ENCODE measurements at regions not wholly inside any gene's neighbourhood (a gene's known extent, or its start where the extent isn't known, plus 50 kb on each side); places are given as distances from the start of the nearest gene placed in this dataset.
"Not testable (repeated sequence)": the region's sequence is repeated elsewhere in the genome, so short reads cannot be mapped to it uniquely, and the experiment has no call there.

- no peaks in the 10 kb centered on the region for H3K36me3 ChIP-seq (ENCODE audit: insufficient read depth, low read length)
- H3K27ac ChIP-seq (ENCODE audit: low read depth, low read length, poor library complexity, severe bottlenecking) = no peak overlapping the region
- no peak overlapping the region for H2AFZ ChIP-seq (ENCODE audit: low read length)
- TF ChIP-seq CTCF (IDR thresholded peaks at IDR 0.05; ENCODE audit: low read length) (no peak), EZH2 (IDR thresholded peaks at IDR 0.05; ENCODE audit: borderline replicate concordance, low read length) (no peak)
- H3K4me2 ChIP-seq (ENCODE audit: low read length) = no peak overlapping the region
- H3K4me3 ChIP-seq (ENCODE audit: low read depth, low read length, poor library complexity, severe bottlenecking) = no peak overlapping the region
- no peaks in the 10 kb centered on the region for H4K20me1 ChIP-seq (ENCODE audit: insufficient read depth, low read length)
- H3K27me3 ChIP-seq (ENCODE audit: insufficient read depth, low read length) = no peaks in the 10 kb centered on the region
- H3K9ac ChIP-seq (ENCODE audit: low read length) = no peak overlapping the region
- no peaks in the 10 kb centered on the region for H3K9me3 ChIP-seq (ENCODE audit: low read length)
- H3F3A ChIP-seq (ENCODE audit: insufficient read depth, low read length) = no peaks in the 10 kb centered on the region
- no peaks in the 10 kb centered on the region for H3K9me2 ChIP-seq (ENCODE audit: low read depth, low read length)
- no peaks in the 10 kb centered on the region for H3K4me1 ChIP-seq (ENCODE audit: insufficient read depth, low read length, severe bottlenecking)
- H3K79me2 ChIP-seq (ENCODE audit: insufficient read depth, low read length) = no peaks in the 10 kb centered on the region
Observed at GRCh38 chr2:138094031-138094430, 129.8 kb downstream of the HNMT start.

- H3K27me3 ChIP-seq (ENCODE audit: insufficient read depth, low read length) = no peaks in the 10 kb centered on the region
- no peaks in the 10 kb centered on the region for H3K4me1 ChIP-seq (ENCODE audit: insufficient read depth, low read length, severe bottlenecking)
- H3K79me2 ChIP-seq (ENCODE audit: insufficient read depth, low read length) = no peaks in the 10 kb centered on the region
- no peaks in the 10 kb centered on the region for H3K9me2 ChIP-seq (ENCODE audit: low read depth, low read length)
- no peaks in the 10 kb centered on the region for H3K36me3 ChIP-seq (ENCODE audit: insufficient read depth, low read length)
- no peaks in the 10 kb centered on the region for H3K9me3 ChIP-seq (ENCODE audit: low read length)
- no peak overlapping the region for H3K4me2 ChIP-seq (ENCODE audit: low read length)
- no peak overlapping the region for H2AFZ ChIP-seq (ENCODE audit: low read length)
- TF ChIP-seq CTCF (IDR thresholded peaks at IDR 0.05; ENCODE audit: low read length) (no peak), EZH2 (IDR thresholded peaks at IDR 0.05; ENCODE audit: borderline replicate concordance, low read length) (no peak)
- no peak overlapping the region for H3K9ac ChIP-seq (ENCODE audit: low read length)
- H3K27ac ChIP-seq (ENCODE audit: low read depth, low read length, poor library complexity, severe bottlenecking) = no peak overlapping the region
- no peaks in the 10 kb centered on the region for H3F3A ChIP-seq (ENCODE audit: insufficient read depth, low read length)
- H4K20me1 ChIP-seq (ENCODE audit: insufficient read depth, low read length) = no peaks in the 10 kb centered on the region
- H3K4me3 ChIP-seq (ENCODE audit: low read depth, low read length, poor library complexity, severe bottlenecking) = no peak overlapping the region
Observed at GRCh38 chr2:138095336-138095735, 131.1 kb downstream of the HNMT start.

- H3K27ac ChIP-seq (ENCODE audit: low read depth, low read length, poor library complexity, severe bottlenecking); H3F3A ChIP-seq (ENCODE audit: insufficient read depth, low read length); H3K4me1 ChIP-seq (ENCODE audit: insufficient read depth, low read length, severe bottlenecking); H3K9ac ChIP-seq (ENCODE audit: low read length); H3K79me2 ChIP-seq (ENCODE audit: insufficient read depth, low read length); H3K9me2 ChIP-seq (ENCODE audit: low read depth, low read length); H4K20me1 ChIP-seq (ENCODE audit: insufficient read depth, low read length); H3K27me3 ChIP-seq (ENCODE audit: insufficient read depth, low read length); H3K4me2 ChIP-seq (ENCODE audit: low read length); H3K36me3 ChIP-seq (ENCODE audit: insufficient read depth, low read length); H3K9me3 ChIP-seq (ENCODE audit: low read length); H2AFZ ChIP-seq (ENCODE audit: low read length); H3K4me3 ChIP-seq (ENCODE audit: low read depth, low read length, poor library complexity, severe bottlenecking): not testable (repeated sequence)
Observed at GRCh38 chr2:138099288-138099687, 135.0 kb downstream of the HNMT start.

GRCh38 chr2:138101718-138102117 lies 137.4 kb downstream of the HNMT start:
- Histone ChIP-seq H3K4me2 (ENCODE audit: low read length) (no peak overlapping the region), H4K20me1 (ENCODE audit: insufficient read depth, low read length) (no peaks in the 10 kb centered on the region)
- TF ChIP-seq CTCF (IDR thresholded peaks at IDR 0.05; ENCODE audit: low read length) (no peak), EZH2 (IDR thresholded peaks at IDR 0.05; ENCODE audit: borderline replicate concordance, low read length) (no peak)

More at GRCh38 chr2:138101718-138102117, 137.4 kb downstream of the HNMT start:
- Histone ChIP-seq H3K4me1 (ENCODE audit: insufficient read depth, low read length, severe bottlenecking) (no peaks in the 10 kb centered on the region), H3K9me2 (ENCODE audit: low read depth, low read length) (no peaks in the 10 kb centered on the region), H3K27me3 (ENCODE audit: insufficient read depth, low read length) (no peaks in the 10 kb centered on the region), H3K4me3 (ENCODE audit: low read depth, low read length, poor library complexity, severe bottlenecking) (no peak overlapping the region), H3K9me3 (ENCODE audit: low read length) (no peaks in the 10 kb centered on the region), H3K79me2 (ENCODE audit: insufficient read depth, low read length) (no peaks in the 10 kb centered on the region), H3F3A (ENCODE audit: insufficient read depth, low read length) (no peaks in the 10 kb centered on the region), H2AFZ (ENCODE audit: low read length) (no peak overlapping the region), H3K36me3 (ENCODE audit: insufficient read depth, low read length) (no peaks in the 10 kb centered on the region), H3K9ac (ENCODE audit: low read length) (no peak overlapping the region), H3K27ac (ENCODE audit: low read depth, low read length, poor library complexity, severe bottlenecking) (no peak overlapping the region)
